CD8-positive, alpha-beta memory T cell (primary cell): ENCODE measurements at regions not wholly inside any gene's neighbourhood (a gene's known extent, or its start where the extent isn't known, plus 50 kb on each side); places are given as distances from the start of the nearest gene placed in this dataset.

ENCODE experiments used
- CTCF ChIA-PET: fragments of 350-600 bp; sonication (Branson Sonifier 250); formaldehyde crosslinking; loops from one replicate; lab custom pipeline; 2021; ENCODE audit warnings: antibody characterized with exemption; lab: Charles Lee
- POLR2A ChIA-PET: fragments of 350-600 bp; sonication (Branson Sonifier 250); formaldehyde crosslinking; loops from one replicate; lab custom pipeline; 2021; ENCODE audit warnings: antibody characterized with exemption; lab: Charles Lee
- DNase-seq, 5 donors: peaks; one replicate each; pipeline versions ENCODE4 v3.0.0 to v3.0.0-alpha.2; 2020 to 2022; ENCODE audit warnings: mixed read lengths in 1 of 5
- H3K27ac ChIP-seq: one replicate; pipeline ENCODE4 v1.7.0; 2013; ENCODE audit warnings: low read depth, mild to moderate bottlenecking, low read length, moderate library complexity
- H3K27me3 ChIP-seq: 2 replicates; pipeline ENCODE4 v1.7.0; 2013; ENCODE audit warnings: low read length, mild to moderate bottlenecking; ENCODE audit not compliant: insufficient read depth, poor library complexity, severe bottlenecking
- H3K36me3 ChIP-seq: 2 replicates; pipeline ENCODE4 v1.7.0; 2013; ENCODE audit warnings: mild to moderate bottlenecking, low read length, moderate library complexity; ENCODE audit not compliant: insufficient read depth
- H3K4me1 ChIP-seq: 2 replicates; pipeline ENCODE4 v1.7.0; 2013; ENCODE audit warnings: mild to moderate bottlenecking, low read length, moderate library complexity; ENCODE audit not compliant: insufficient read depth
- H3K4me3 ChIP-seq: 2 replicates; pipeline ENCODE4 v1.7.0; 2013; ENCODE audit warnings: mild to moderate bottlenecking, low read length
- H3K9me3 ChIP-seq: 2 replicates; pipeline ENCODE4 v1.7.0; 2013; ENCODE audit warnings: mild to moderate bottlenecking, low read length
- H3K27ac Mint-ChIP-seq, 8 donors: one replicate each; pipeline ENCODE4 v1.8.0; 2020 to 2021; ENCODE audit warnings: mixed read lengths in 8 of 8, mild to moderate bottlenecking in 6 of 8, inconsistent platforms in 3 of 8, moderate library complexity in 3 of 8
- H3K27me3 Mint-ChIP-seq, 2 donors: one replicate each; pipeline ENCODE4 v1.8.0; 2020 to 2021; ENCODE audit warnings: mixed read lengths in 2 of 2, mild to moderate bottlenecking in 1 of 2, moderate library complexity in 1 of 2
- H3K36me3 Mint-ChIP-seq, 3 donors: one replicate each; pipeline ENCODE4 v1.8.0; 2020 to 2021; ENCODE audit warnings: mixed read lengths in 3 of 3, inconsistent platforms in 1 of 3, mild to moderate bottlenecking in 1 of 3
- H3K4me1 Mint-ChIP-seq, 3 donors: one replicate each; pipeline ENCODE4 v1.8.0; 2020 to 2021; ENCODE audit warnings: mixed read lengths in 3 of 3, inconsistent platforms in 1 of 3, mild to moderate bottlenecking in 1 of 3
- H3K4me3 Mint-ChIP-seq, 7 donors: one replicate each; pipeline ENCODE4 v1.8.0; 2020 to 2021; ENCODE audit warnings: mixed read lengths in 7 of 7, mild to moderate bottlenecking in 6 of 7, moderate library complexity in 4 of 7, inconsistent platforms in 2 of 7
- H3K9me3 Mint-ChIP-seq, 5 donors: one replicate each; pipeline ENCODE4 v1.8.0; 2020 to 2022; ENCODE audit warnings: mixed read lengths in 5 of 5, mild to moderate bottlenecking in 3 of 5, moderate library complexity in 2 of 5, inconsistent platforms in 1 of 5

- peaks cover 5 to 29% (median 18%) of the 10 kb centered on the region in 5 donors for H3K9me3 Mint-ChIP-seq
- Histone ChIP-seq H3K9me3 (no peaks in the 10 kb centered on the region), H3K27ac (no peak overlapping the region), H3K4me3 (no peak overlapping the region), H3K27me3 (no peaks in the 10 kb centered on the region), H3K36me3 (no peaks in the 10 kb centered on the region), H3K4me1 (no peaks in the 10 kb centered on the region)
- ChIA-PET CTCF (no interaction called here), POLR2A (no interaction called here)
- H3K27me3 Mint-ChIP-seq: no peaks in the 10 kb centered on the region
- H3K4me3 Mint-ChIP-seq: no peak overlapping the region
- H3K36me3 Mint-ChIP-seq: no peaks in the 10 kb centered on the region
- no peak overlapping the region for H3K27ac Mint-ChIP-seq
- H3K4me1 Mint-ChIP-seq: no peaks in the 10 kb centered on the region
- no peak for DNase-seq
Observed at GRCh38 chr18:1914489-1914888, 656.8 kb downstream of the METTL4 start.

GRCh38 chr18:1916869-1917523, 654.3 kb downstream of the METTL4 start:
- ChIA-PET CTCF (no interaction called here), POLR2A (no interaction called here)
- Histone ChIP-seq H3K9me3 (no peaks in the 10 kb centered on the region), H3K4me1 (no peaks in the 10 kb centered on the region), H3K27me3 (no peaks in the 10 kb centered on the region), H3K36me3 (no peaks in the 10 kb centered on the region), H3K4me3 (no peak overlapping the region), H3K27ac (no peak overlapping the region)
- H3K4me1 Mint-ChIP-seq: no peaks in the 10 kb centered on the region
- no peak overlapping the region for H3K27ac Mint-ChIP-seq
- no peak for DNase-seq
- no peak overlapping the region for H3K4me3 Mint-ChIP-seq
- no peaks in the 10 kb centered on the region for H3K36me3 Mint-ChIP-seq
- H3K9me3 Mint-ChIP-seq: peaks cover 2 to 30% (median 12%) of the 10 kb centered on the region in 5 donors
- H3K27me3 Mint-ChIP-seq: no peaks in the 10 kb centered on the region

GRCh38 chr18:1917569-1917968, 653.7 kb downstream of the METTL4 start:
- Mint-ChIP-seq H3K27me3 (no peaks in the 10 kb centered on the region), H3K36me3 (no peaks in the 10 kb centered on the region), H3K4me1 (no peaks in the 10 kb centered on the region), H3K27ac (no peak overlapping the region), H3K9me3 (peaks cover 2 to 30% (median 12%) of the 10 kb centered on the region in 5 donors), H3K4me3 (no peak overlapping the region)
- Histone ChIP-seq H3K9me3 (no peaks in the 10 kb centered on the region), H3K4me1 (no peaks in the 10 kb centered on the region), H3K27me3 (no peaks in the 10 kb centered on the region), H3K4me3 (no peak overlapping the region), H3K27ac (no peak overlapping the region), H3K36me3 (no peaks in the 10 kb centered on the region)
- ChIA-PET CTCF (no interaction called here), POLR2A (no interaction called here)
- DNase-seq: no peak

DNA sequence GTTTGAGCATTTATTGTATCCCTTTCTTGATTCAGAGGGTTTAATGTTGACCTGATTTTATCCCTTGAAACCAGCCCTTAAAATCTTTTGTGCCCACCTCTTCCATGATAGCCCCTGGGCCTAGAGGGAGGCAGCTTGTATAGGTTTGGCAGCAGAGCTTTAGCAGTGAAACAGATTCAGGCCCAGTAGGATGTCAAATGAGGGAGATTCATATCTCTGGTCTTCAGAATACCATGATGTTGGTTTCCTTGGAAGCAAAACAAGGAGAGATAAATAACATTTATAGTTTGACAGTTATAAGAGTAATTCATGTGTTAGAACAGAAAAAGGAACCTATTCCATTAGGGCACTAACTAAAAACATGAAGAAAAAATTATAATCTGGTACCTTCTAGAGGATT, 649.2 kb downstream of the METTL4 start:
- CTCF ChIA-PET: no interaction called here
- Histone ChIP-seq H3K9me3 (no peaks in the 10 kb centered on the region), H3K27me3 (no peaks in the 10 kb centered on the region), H3K4me1 (no peaks in the 10 kb centered on the region), H3K27ac (no peak overlapping the region), H3K36me3 (no peaks in the 10 kb centered on the region), H3K4me3 (no peak overlapping the region)
- POLR2A ChIA-PET: no interaction called here
- Mint-ChIP-seq H3K4me1 (no peaks in the 10 kb centered on the region), H3K27ac (no peak overlapping the region), H3K9me3 (peaks cover 2 to 13% (median 3%) of the 10 kb centered on the region in 5 donors), H3K36me3 (no peaks in the 10 kb centered on the region), H3K27me3 (no peaks in the 10 kb centered on the region), H3K4me3 (no peak overlapping the region)
- no peak for DNase-seq

- Mint-ChIP-seq H3K4me1 (no peaks in the 10 kb centered on the region), H3K27ac (no peak overlapping the region), H3K36me3 (no peaks in the 10 kb centered on the region), H3K27me3 (no peaks in the 10 kb centered on the region), H3K4me3 (no peak overlapping the region), H3K9me3 (peaks cover 3 to 7% (median 5%) of the 10 kb centered on the region in 5 donors)
- no peak overlapping the region for H3K27ac ChIP-seq
- no peak for DNase-seq
- H3K9me3 ChIP-seq: no peaks in the 10 kb centered on the region
- H3K4me3 ChIP-seq: no peak overlapping the region
- no peaks in the 10 kb centered on the region for H3K36me3 ChIP-seq
- H3K4me1 ChIP-seq: no peaks in the 10 kb centered on the region
- CTCF ChIA-PET: no interaction called here
- no peaks in the 10 kb centered on the region for H3K27me3 ChIP-seq
- POLR2A ChIA-PET: no interaction called here
Observed at GRCh38 chr18:1928711-1929110, 642.6 kb downstream of the METTL4 start.

DNA sequence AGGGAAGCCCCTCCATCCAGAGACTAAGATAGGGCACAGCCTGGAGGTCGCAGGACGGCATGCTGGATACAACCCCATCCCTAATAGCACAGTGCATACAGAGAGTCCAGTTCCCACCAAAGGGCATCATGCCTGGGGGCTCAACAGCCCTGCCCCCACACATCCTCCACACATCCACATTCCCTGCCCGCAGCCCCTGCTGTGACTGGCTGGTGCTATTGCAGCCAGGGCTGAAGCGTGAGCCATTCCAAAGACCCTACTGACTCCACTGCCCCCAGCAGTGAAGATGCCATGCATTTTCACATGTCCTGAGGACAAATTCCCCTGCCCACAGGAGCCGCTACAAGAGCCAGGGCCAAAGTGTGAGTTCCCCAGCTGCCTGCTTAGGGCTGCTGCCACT, 641.6 kb downstream of the METTL4 start:
- ChIA-PET POLR2A (no interaction called here), CTCF (no interaction called here)
- DNase-seq: no peak

GRCh38 chr18:1930291-1931270, 640.7 kb downstream of the METTL4 start:
- Mint-ChIP-seq H3K4me1 (no peaks in the 10 kb centered on the region), H3K27me3 (no peaks in the 10 kb centered on the region), H3K27ac (no peak overlapping the region), H3K4me3 (no peak overlapping the region), H3K36me3 (no peaks in the 10 kb centered on the region), H3K9me3 (peaks cover 2 to 7% (median 5%) of the 10 kb centered on the region in 5 donors)
- no peaks in the 10 kb centered on the region for H3K27me3 ChIP-seq
- no peaks in the 10 kb centered on the region for H3K9me3 ChIP-seq
- no peak overlapping the region for H3K4me3 ChIP-seq
- POLR2A ChIA-PET: no interaction called here
- no peak overlapping the region for H3K27ac ChIP-seq
- no peaks in the 10 kb centered on the region for H3K36me3 ChIP-seq
- no peaks in the 10 kb centered on the region for H3K4me1 ChIP-seq
- CTCF ChIA-PET: no interaction called here
- DNase-seq: no peak

More for the DNA sequence above, 641.6 kb downstream of the METTL4 start:
- H3K27ac Mint-ChIP-seq: no peak overlapping the region
- no peak overlapping the region for H3K27ac ChIP-seq
- no peaks in the 10 kb centered on the region for H3K27me3 ChIP-seq
- H3K9me3 ChIP-seq: no peaks in the 10 kb centered on the region
- H3K27me3 Mint-ChIP-seq: no peaks in the 10 kb centered on the region
- H3K4me1 Mint-ChIP-seq: no peaks in the 10 kb centered on the region
- no peaks in the 10 kb centered on the region for H3K36me3 ChIP-seq
- H3K4me3 Mint-ChIP-seq: no peak overlapping the region
- no peaks in the 10 kb centered on the region for H3K4me1 ChIP-seq
- no peak overlapping the region for H3K4me3 ChIP-seq
- H3K9me3 Mint-ChIP-seq: peaks cover 2 to 7% (median 5%) of the 10 kb centered on the region in 5 donors
- no peaks in the 10 kb centered on the region for H3K36me3 Mint-ChIP-seq

GRCh38 chr18:1952486-1952885, 618.8 kb downstream of the METTL4 start:
- CTCF ChIA-PET: no interaction called here
- H3K9me3 ChIP-seq: no peaks in the 10 kb centered on the region
- DNase-seq: no peak
- Mint-ChIP-seq H3K9me3 (peaks cover 0 to 4% (median 0%) of the 10 kb centered on the region in 5 donors), H3K4me1 (no peaks in the 10 kb centered on the region), H3K27me3 (peaks cover 0 to 2% of the 10 kb centered on the region in 2 donors), H3K27ac (no peak overlapping the region), H3K36me3 (no peaks in the 10 kb centered on the region), H3K4me3 (no peak overlapping the region)
- no peaks in the 10 kb centered on the region for H3K27me3 ChIP-seq
- no peak overlapping the region for H3K27ac ChIP-seq
- no peaks in the 10 kb centered on the region for H3K4me1 ChIP-seq
- H3K36me3 ChIP-seq: no peaks in the 10 kb centered on the region
- H3K4me3 ChIP-seq: no peak overlapping the region
- POLR2A ChIA-PET: no interaction called here
